ENCODE measurements at regions not wholly inside any gene's neighbourhood (a gene's known extent, or its start where the extent isn't known, plus 50 kb on each side); places are given as distances from the start of the nearest gene placed in this dataset.
A peak's percentile ranks its signal among the peaks of the same experiment; 100 is the strongest.

GRCh38 chr1:53400761-53401674, 58.2 kb upstream of the DMRTB1 start:
- intact Hi-C loops (cut with micrococcal nuclease; ENCODE audit: unreplicated experiment): no loop called here
- Histone ChIP-seq H4K20me1 (ENCODE audit: insufficient read depth) (no peaks in the 10 kb centered on the region), H3K9me3 (ENCODE audit: insufficient read depth, low read depth) (no peaks in the 10 kb centered on the region), H3F3A (ENCODE audit: insufficient read depth, low read depth) (no peaks in the 10 kb centered on the region), H3K4me2 (no peak overlapping the region), H3K4me1 (replicated peaks; ENCODE audit: insufficient read depth) (no peaks in the 10 kb centered on the region), H3K27ac (no peak overlapping the region), H2AFZ (no peak overlapping the region), H3K27me3 (ENCODE audit: insufficient read depth, low read depth) (peaks cover 70% of the 10 kb centered on the region), H3K36me3 (ENCODE audit: low read depth) (no peaks in the 10 kb centered on the region), H3K9me2 (ENCODE audit: insufficient read depth) (no peaks in the 10 kb centered on the region), H3K79me2 (ENCODE audit: low read depth) (no peaks in the 10 kb centered on the region), H3K4me3 (no peak overlapping the region)
- DNase-seq: no peak
- POLR2A ChIA-PET (ENCODE audit: unreplicated experiment): interaction anchor here (0.6 kb wide), 1 partner anchor 1618 kb away, joined by 6 read pairs; no protein-coding TSS in a partner anchor
- TF ChIP-seq EZH2 (IDR thresholded peaks at IDR 0.05; ENCODE audit: low read depth) (no peak), CTCF (conservative IDR thresholded peaks at IDR 0.05) (no peak)
- CTCF ChIA-PET: no interaction called here
- BruUV-seq (replicated peaks): no TSS peak

- Histone ChIP-seq H3K36me3 (ENCODE audit: low read depth) (no peaks in the 10 kb centered on the region), H3K9me3 (ENCODE audit: insufficient read depth, low read depth) (no peaks in the 10 kb centered on the region), H3K9me2 (ENCODE audit: insufficient read depth) (no peaks in the 10 kb centered on the region), H4K20me1 (ENCODE audit: insufficient read depth) (no peaks in the 10 kb centered on the region), H3F3A (ENCODE audit: insufficient read depth, low read depth) (no peaks in the 10 kb centered on the region), H3K27ac (no peak overlapping the region), H3K4me2 (no peak overlapping the region), H3K27me3 (ENCODE audit: insufficient read depth, low read depth) (peaks cover 60% of the 10 kb centered on the region), H2AFZ (no peak overlapping the region), H3K79me2 (ENCODE audit: low read depth) (no peaks in the 10 kb centered on the region), H3K4me3 (no peak overlapping the region), H3K4me1 (replicated peaks; ENCODE audit: insufficient read depth) (no peaks in the 10 kb centered on the region)
- TF ChIP-seq EZH2 (IDR thresholded peaks at IDR 0.05; ENCODE audit: low read depth): no peak
- TF ChIP-seq CTCF (conservative IDR thresholded peaks at IDR 0.05): no peak
- POLR2A ChIA-PET (ENCODE audit: unreplicated experiment): interaction anchor here (0.7 kb wide), 1 partner anchor 187 kb away, joined by 3 read pairs; no protein-coding TSS in a partner anchor
- CTCF ChIA-PET: no interaction called here
- intact Hi-C loops (cut with micrococcal nuclease; ENCODE audit: unreplicated experiment): no loop called here
- DNase-seq: peak in 1 of 2 experiments; percentile 25
- no TSS peak for BruUV-seq (replicated peaks)
These were observed 57.1 kb upstream of the DMRTB1 start for GRCh38 chr1:53401813-53402745.

GRCh38 chr1:53402891-53403655, 56.1 kb upstream of the DMRTB1 start:
- Histone ChIP-seq H3K9me3 (ENCODE audit: insufficient read depth, low read depth) (no peaks in the 10 kb centered on the region), H3K4me3 (no peak overlapping the region), H2AFZ (no peak overlapping the region), H3K9me2 (ENCODE audit: insufficient read depth) (no peaks in the 10 kb centered on the region), H3F3A (ENCODE audit: insufficient read depth, low read depth) (no peaks in the 10 kb centered on the region), H3K4me1 (replicated peaks; ENCODE audit: insufficient read depth) (no peaks in the 10 kb centered on the region), H3K27ac (no peak overlapping the region), H3K27me3 (ENCODE audit: insufficient read depth, low read depth) (peaks cover 50% of the 10 kb centered on the region), H3K4me2 (no peak overlapping the region), H3K36me3 (ENCODE audit: low read depth) (no peaks in the 10 kb centered on the region), H3K79me2 (ENCODE audit: low read depth) (no peaks in the 10 kb centered on the region), H4K20me1 (ENCODE audit: insufficient read depth) (no peaks in the 10 kb centered on the region)
- intact Hi-C loops (cut with micrococcal nuclease; ENCODE audit: unreplicated experiment): no loop called here
- peak in 1 of 2 experiments; percentile 20 for DNase-seq
- no TSS peak for BruUV-seq (replicated peaks)
- ChIA-PET CTCF (interaction anchor here (0.5 kb wide), 1 partner anchor 12 kb away, joined by 6 read pairs; no protein-coding TSS in a partner anchor), POLR2A (ENCODE audit: unreplicated experiment) (interaction anchor here (0.7 kb wide), 1 partner anchor 186 kb away, joined by 3 read pairs; no protein-coding TSS in a partner anchor)
- TF ChIP-seq EZH2 (IDR thresholded peaks at IDR 0.05; ENCODE audit: low read depth): no peak
- no peak for TF ChIP-seq CTCF (conservative IDR thresholded peaks at IDR 0.05)
